ENCODE measurements at regions not wholly inside any gene's neighbourhood (a gene's known extent, or its start where the extent isn't known, plus 50 kb on each side); places are given as distances from the start of the nearest gene placed in this dataset.
"Not testable (repeated sequence)": the region's sequence is repeated elsewhere in the genome, so short reads cannot be mapped to it uniquely, and the experiment has no call there.

- no peak overlapping the region for H3K27ac Mint-ChIP-seq
- H3K27me3 Mint-ChIP-seq = peaks cover 6% of the 10 kb centered on the region
- no peak overlapping the region for H3K4me3 Mint-ChIP-seq
- H3K9me3 Mint-ChIP-seq = no peaks in the 10 kb centered on the region
- DNase-seq (no peak), ATAC-seq (no peak)
- H3K36me3 Mint-ChIP-seq (ENCODE audit: low read depth) = no peaks in the 10 kb centered on the region
- no peaks in the 10 kb centered on the region for H3K4me1 Mint-ChIP-seq
Measured at GRCh38 chr16:22635357-22635761, 124.7 kb downstream of the NPIPB5 start.

GRCh38 chr16:22635801-22636200, 125.1 kb downstream of the NPIPB5 start:
- Mint-ChIP-seq H3K4me3 (no peak overlapping the region), H3K36me3 (ENCODE audit: low read depth) (no peaks in the 10 kb centered on the region), H3K27me3 (peaks cover 6% of the 10 kb centered on the region), H3K4me1 (no peaks in the 10 kb centered on the region), H3K9me3 (no peaks in the 10 kb centered on the region), H3K27ac (no peak overlapping the region)
- ATAC-seq (no peak), DNase-seq (no peak)

DNA sequence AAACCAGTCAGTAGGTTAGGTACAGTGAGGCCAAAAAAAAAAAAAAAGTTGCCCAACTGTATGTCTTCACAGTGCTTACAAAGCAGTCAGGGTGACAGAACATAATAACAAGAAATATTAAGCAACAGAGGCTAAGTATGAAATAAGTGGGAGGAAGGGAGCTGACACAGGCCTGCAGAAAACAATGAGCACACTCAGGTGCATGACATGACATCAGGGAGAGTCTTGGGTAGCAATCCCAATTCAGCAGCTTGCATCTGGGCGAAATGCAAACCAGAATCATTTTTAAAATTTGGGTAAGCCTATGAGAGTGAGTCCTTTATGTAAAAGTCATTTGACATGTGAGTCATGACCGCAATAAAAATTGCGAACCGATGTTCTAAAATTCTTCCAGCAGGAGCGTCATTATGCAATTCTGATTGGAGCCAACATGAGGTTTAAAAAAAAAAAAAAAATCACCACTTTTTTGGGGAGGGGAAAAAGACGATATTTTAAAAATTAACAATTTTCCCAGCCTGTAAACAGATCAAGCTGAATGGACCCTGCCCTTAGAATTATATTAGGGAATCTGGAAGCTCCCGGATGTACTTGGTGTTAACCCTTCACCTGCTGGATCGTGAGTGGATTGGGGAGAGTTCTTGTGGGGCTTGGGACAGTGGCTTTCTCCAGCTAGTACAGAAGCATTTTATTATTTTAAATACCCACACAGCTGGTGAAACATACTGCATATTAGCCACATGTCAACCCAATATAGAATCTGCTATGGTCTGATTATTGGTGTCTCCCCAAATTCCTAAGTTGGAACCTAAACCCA, 127.9 kb downstream of the NPIPB5 start:
- DNase-seq = no peak
- Mint-ChIP-seq H3K36me3 (ENCODE audit: low read depth) (no peaks in the 10 kb centered on the region), H3K27ac (no peak overlapping the region), H3K27me3 (peaks cover 3% of the 10 kb centered on the region), H3K4me3 (no peak overlapping the region), H3K9me3 (no peaks in the 10 kb centered on the region), H3K4me1 (no peaks in the 10 kb centered on the region)
- ATAC-seq = no peak

GRCh38 chr16:22641131-22641628, 130.5 kb downstream of the NPIPB5 start:
- Mint-ChIP-seq H3K4me3 (no peak overlapping the region), H3K27ac (no peak overlapping the region), H3K36me3 (ENCODE audit: low read depth) (no peaks in the 10 kb centered on the region), H3K9me3 (no peaks in the 10 kb centered on the region), H3K4me1 (no peaks in the 10 kb centered on the region), H3K27me3 (no peaks in the 10 kb centered on the region)
- no peak for DNase-seq
- ATAC-seq = no peak

GRCh38 chr16:22642416-22643088, 131.9 kb downstream of the NPIPB5 start:
- H3K27me3 Mint-ChIP-seq = no peaks in the 10 kb centered on the region
- no peaks in the 10 kb centered on the region for H3K4me1 Mint-ChIP-seq
- no peak overlapping the region for H3K27ac Mint-ChIP-seq
- H3K4me3 Mint-ChIP-seq = no peak overlapping the region
- no peaks in the 10 kb centered on the region for H3K36me3 Mint-ChIP-seq (ENCODE audit: low read depth)
- ATAC-seq (no peak), DNase-seq (no peak)
- no peaks in the 10 kb centered on the region for H3K9me3 Mint-ChIP-seq

GRCh38 chr16:22643203-22643602, 132.5 kb downstream of the NPIPB5 start:
- not testable (repeated sequence) for H3K9me3 Mint-ChIP-seq; ATAC-seq; DNase-seq; H3K4me3 Mint-ChIP-seq; H3K27ac Mint-ChIP-seq; H3K36me3 Mint-ChIP-seq (ENCODE audit: low read depth); H3K27me3 Mint-ChIP-seq; H3K4me1 Mint-ChIP-seq

DNA sequence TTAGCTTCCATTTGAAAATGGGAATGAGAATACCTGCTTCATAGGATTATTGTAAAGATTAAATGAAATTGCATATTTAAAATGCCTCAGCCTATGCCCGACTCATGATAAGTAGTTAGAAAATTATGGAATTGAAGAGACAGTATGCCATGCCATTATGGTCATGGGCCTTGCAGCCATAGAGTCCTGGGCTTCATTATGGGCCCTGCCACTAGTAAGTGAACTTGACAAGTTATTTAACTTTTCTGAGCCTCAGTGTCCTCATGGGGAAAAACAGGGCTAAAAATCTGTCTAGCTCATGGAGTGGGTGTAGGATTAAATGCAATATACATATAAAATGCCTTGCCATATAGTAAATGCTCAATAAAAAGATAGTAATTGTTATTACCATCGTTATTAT, 133.2 kb downstream of the NPIPB5 start:
- DNase-seq (no peak), ATAC-seq (no peak)
- no peak overlapping the region for H3K27ac Mint-ChIP-seq
- no peaks in the 10 kb centered on the region for H3K36me3 Mint-ChIP-seq (ENCODE audit: low read depth)
- H3K27me3 Mint-ChIP-seq = no peaks in the 10 kb centered on the region
- H3K4me1 Mint-ChIP-seq = no peaks in the 10 kb centered on the region
- no peak overlapping the region for H3K4me3 Mint-ChIP-seq
- H3K9me3 Mint-ChIP-seq = no peaks in the 10 kb centered on the region

DNA sequence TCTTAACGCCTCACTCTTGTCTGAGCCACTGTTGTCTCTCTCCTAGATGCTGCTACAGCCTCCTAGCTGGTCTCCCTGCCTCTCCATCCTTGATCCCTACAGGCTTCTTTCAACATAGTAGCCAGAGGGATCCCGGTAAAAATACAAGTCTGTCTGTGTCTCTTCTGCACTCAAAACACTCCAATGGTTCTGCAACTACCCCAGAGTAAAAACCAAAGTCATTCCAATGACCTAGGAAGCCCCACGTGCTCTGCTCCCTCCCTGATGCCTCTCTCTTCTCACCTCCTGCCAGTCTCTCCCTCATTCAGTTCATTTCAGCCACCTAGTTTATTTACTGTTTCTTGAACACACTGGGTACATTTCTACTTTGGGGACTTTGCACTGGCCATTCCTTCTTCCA, 135.2 kb downstream of the NPIPB5 start:
- no peaks in the 10 kb centered on the region for H3K4me1 Mint-ChIP-seq
- H3K9me3 Mint-ChIP-seq = no peaks in the 10 kb centered on the region
- no peaks in the 10 kb centered on the region for H3K27me3 Mint-ChIP-seq
- ATAC-seq (no peak), DNase-seq (no peak)
- no peaks in the 10 kb centered on the region for H3K36me3 Mint-ChIP-seq (ENCODE audit: low read depth)
- no peak overlapping the region for H3K4me3 Mint-ChIP-seq
- no peak overlapping the region for H3K27ac Mint-ChIP-seq

GRCh38 chr16:22646948-22647556, 136.4 kb downstream of the NPIPB5 start:
- ATAC-seq = no peak
- Mint-ChIP-seq H3K36me3 (ENCODE audit: low read depth) (no peaks in the 10 kb centered on the region), H3K9me3 (no peaks in the 10 kb centered on the region), H3K4me3 (no peak overlapping the region), H3K4me1 (no peaks in the 10 kb centered on the region), H3K27ac (no peak overlapping the region), H3K27me3 (peaks cover 2% of the 10 kb centered on the region)
- no peak for DNase-seq

GRCh38 chr16:22648141-22648540, 137.4 kb downstream of the NPIPB5 start:
- peaks cover 2% of the 10 kb centered on the region for H3K27me3 Mint-ChIP-seq
- no peak for ATAC-seq
- no peaks in the 10 kb centered on the region for H3K9me3 Mint-ChIP-seq
- DNase-seq = no peak
- H3K4me3 Mint-ChIP-seq = no peak overlapping the region
- H3K4me1 Mint-ChIP-seq = no peaks in the 10 kb centered on the region
- H3K36me3 Mint-ChIP-seq (ENCODE audit: low read depth) = no peaks in the 10 kb centered on the region
- no peak overlapping the region for H3K27ac Mint-ChIP-seq

DNA sequence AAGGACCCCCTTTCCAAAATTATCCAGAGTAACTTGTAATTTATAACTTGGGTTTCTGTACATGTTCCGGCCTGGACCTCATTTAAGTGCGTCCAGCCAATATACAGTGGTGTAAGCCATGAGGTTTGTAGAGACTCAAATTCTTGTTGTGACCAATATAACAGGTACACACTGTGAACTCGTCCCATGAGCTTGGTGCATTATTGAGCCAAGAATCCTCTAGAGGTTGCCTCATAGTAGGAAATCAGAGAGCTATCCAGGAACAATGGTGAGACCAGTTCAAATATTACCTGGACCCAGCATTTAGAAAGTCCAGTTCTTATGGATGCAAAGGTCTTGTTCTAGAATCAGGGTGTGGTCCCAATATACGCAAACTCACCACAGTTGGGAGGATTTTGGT, 138.2 kb downstream of the NPIPB5 start:
- ATAC-seq (no peak), DNase-seq (no peak)
- no peaks in the 10 kb centered on the region for H3K9me3 Mint-ChIP-seq
- no peak overlapping the region for H3K27ac Mint-ChIP-seq
- H3K27me3 Mint-ChIP-seq = peaks cover 2% of the 10 kb centered on the region
- no peaks in the 10 kb centered on the region for H3K36me3 Mint-ChIP-seq (ENCODE audit: low read depth)
- H3K4me3 Mint-ChIP-seq = no peak overlapping the region
- H3K4me1 Mint-ChIP-seq = no peaks in the 10 kb centered on the region

- H3K36me3 Mint-ChIP-seq (ENCODE audit: low read depth); H3K9me3 Mint-ChIP-seq; H3K4me3 Mint-ChIP-seq: not testable (repeated sequence)
Measured at GRCh38 chr16:22651111-22651817, 140.6 kb downstream of the NPIPB5 start.

GRCh38 chr16:22652463-22652845, 141.8 kb downstream of the NPIPB5 start:
- H3K36me3 Mint-ChIP-seq (ENCODE audit: low read depth) = no peaks in the 10 kb centered on the region
- no peaks in the 10 kb centered on the region for H3K4me1 Mint-ChIP-seq
- no peak overlapping the region for H3K4me3 Mint-ChIP-seq
- H3K27me3 Mint-ChIP-seq = peaks cover 2% of the 10 kb centered on the region
- ATAC-seq (no peak), DNase-seq (no peak)
- no peak overlapping the region for H3K27ac Mint-ChIP-seq
- no peaks in the 10 kb centered on the region for H3K9me3 Mint-ChIP-seq

More at GRCh38 chr16:22651111-22651817, 140.6 kb downstream of the NPIPB5 start:
- H3K27me3 Mint-ChIP-seq, ATAC-seq, H3K27ac Mint-ChIP-seq, H3K4me1 Mint-ChIP-seq, DNase-seq: not testable (repeated sequence)

DNA sequence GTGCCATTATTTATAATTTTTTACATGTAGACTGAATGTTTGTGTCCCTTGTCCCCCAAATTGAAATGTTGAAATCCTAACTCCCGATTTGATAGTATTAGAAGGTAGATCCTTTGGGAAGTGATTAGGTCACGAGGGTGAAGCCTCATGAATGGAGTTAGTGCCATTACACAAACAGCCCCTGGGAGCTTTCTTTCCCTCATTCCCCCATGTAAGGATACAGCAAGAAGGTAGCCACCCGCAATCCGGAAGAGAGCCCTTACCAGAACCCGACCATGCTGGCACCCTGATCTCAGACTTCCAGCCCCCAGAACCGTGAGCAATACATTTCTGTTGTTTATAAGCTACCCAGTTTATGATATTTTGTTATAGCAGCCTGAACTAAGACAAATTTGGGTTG, 143.2 kb downstream of the NPIPB5 start:
- no peak for DNase-seq
- Mint-ChIP-seq H3K27ac (no peak overlapping the region), H3K27me3 (peaks cover 4% of the 10 kb centered on the region), H3K9me3 (no peaks in the 10 kb centered on the region), H3K36me3 (ENCODE audit: low read depth) (no peaks in the 10 kb centered on the region), H3K4me3 (no peak overlapping the region), H3K4me1 (no peaks in the 10 kb centered on the region)
- no peak for ATAC-seq

Data from activated naive CD8-positive, alpha-beta T cell treated with anti-CD3 and anti-CD28 coated beads, Interleukin-2, amount 50 U/mL, for 24 hours (primary cell).